ENCODE measurements at regions not wholly inside any gene's neighbourhood (a gene's known extent, or its start where the extent isn't known, plus 50 kb on each side); places are given as distances from the start of the nearest gene placed in this dataset.

- no peak overlapping the region for H3K4me3 ChIP-seq (ENCODE audit: control insufficient read depth, low read depth, low read length)
- no peak for TF ChIP-seq CTCF (conservative IDR thresholded peaks at IDR 0.05; ENCODE audit: control insufficient read depth, insufficient read depth, low read depth, low read length)
Observed at GRCh38 chr13:106115081-106115480, 420.4 kb downstream of the EFNB2 start.

GRCh38 chr13:106113796-106114195, 421.7 kb downstream of the EFNB2 start:
- DNase-seq (ENCODE audit: low read depth): peak; percentile 31
- no peak overlapping the region for H3K4me3 ChIP-seq (ENCODE audit: control insufficient read depth, low read depth, low read length)
- TF ChIP-seq CTCF (conservative IDR thresholded peaks at IDR 0.05; ENCODE audit: control insufficient read depth, insufficient read depth, low read depth, low read length): no peak

More at GRCh38 chr13:106115081-106115480, 420.4 kb downstream of the EFNB2 start:
- peak; percentile 79 for DNase-seq (ENCODE audit: low read depth)

GRCh38 chr13:106112191-106112590, 423.3 kb downstream of the EFNB2 start:
- no peak overlapping the region for H3K4me3 ChIP-seq (ENCODE audit: control insufficient read depth, low read depth, low read length)
- DNase-seq (ENCODE audit: low read depth): no peak
- no peak for TF ChIP-seq CTCF (conservative IDR thresholded peaks at IDR 0.05; ENCODE audit: control insufficient read depth, insufficient read depth, low read depth, low read length)

GRCh38 chr13:106110241-106110855, 425.1 kb downstream of the EFNB2 start:
- TF ChIP-seq CTCF (conservative IDR thresholded peaks at IDR 0.05; ENCODE audit: control insufficient read depth, insufficient read depth, low read depth, low read length): no peak
- H3K4me3 ChIP-seq (ENCODE audit: control insufficient read depth, low read depth, low read length): no peak overlapping the region
- DNase-seq (ENCODE audit: low read depth): no peak

- H3K4me3 ChIP-seq (ENCODE audit: control insufficient read depth, low read depth, low read length): no peak overlapping the region
- no peak for DNase-seq (ENCODE audit: low read depth)
- no peak for TF ChIP-seq CTCF (conservative IDR thresholded peaks at IDR 0.05; ENCODE audit: control insufficient read depth, insufficient read depth, low read depth, low read length)
Observed at GRCh38 chr13:106109391-106109791, 426.1 kb downstream of the EFNB2 start.

- no peak for TF ChIP-seq CTCF (conservative IDR thresholded peaks at IDR 0.05; ENCODE audit: control insufficient read depth, insufficient read depth, low read depth, low read length)
Observed at GRCh38 chr13:106108346-106108745, 427.1 kb downstream of the EFNB2 start.

GRCh38 chr13:106107061-106107460, 428.4 kb downstream of the EFNB2 start:
- TF ChIP-seq CTCF (conservative IDR thresholded peaks at IDR 0.05; ENCODE audit: control insufficient read depth, insufficient read depth, low read depth, low read length): no peak
- DNase-seq (ENCODE audit: low read depth): no peak
- H3K4me3 ChIP-seq (ENCODE audit: control insufficient read depth, low read depth, low read length): no peak overlapping the region

More at GRCh38 chr13:106108346-106108745, 427.1 kb downstream of the EFNB2 start:
- H3K4me3 ChIP-seq (ENCODE audit: control insufficient read depth, low read depth, low read length): no peak overlapping the region
- no peak for DNase-seq (ENCODE audit: low read depth)
